ENCODE measurements at regions not wholly inside any gene's neighbourhood (a gene's known extent, or its start where the extent isn't known, plus 50 kb on each side); places are given as distances from the start of the nearest gene placed in this dataset.

DNA sequence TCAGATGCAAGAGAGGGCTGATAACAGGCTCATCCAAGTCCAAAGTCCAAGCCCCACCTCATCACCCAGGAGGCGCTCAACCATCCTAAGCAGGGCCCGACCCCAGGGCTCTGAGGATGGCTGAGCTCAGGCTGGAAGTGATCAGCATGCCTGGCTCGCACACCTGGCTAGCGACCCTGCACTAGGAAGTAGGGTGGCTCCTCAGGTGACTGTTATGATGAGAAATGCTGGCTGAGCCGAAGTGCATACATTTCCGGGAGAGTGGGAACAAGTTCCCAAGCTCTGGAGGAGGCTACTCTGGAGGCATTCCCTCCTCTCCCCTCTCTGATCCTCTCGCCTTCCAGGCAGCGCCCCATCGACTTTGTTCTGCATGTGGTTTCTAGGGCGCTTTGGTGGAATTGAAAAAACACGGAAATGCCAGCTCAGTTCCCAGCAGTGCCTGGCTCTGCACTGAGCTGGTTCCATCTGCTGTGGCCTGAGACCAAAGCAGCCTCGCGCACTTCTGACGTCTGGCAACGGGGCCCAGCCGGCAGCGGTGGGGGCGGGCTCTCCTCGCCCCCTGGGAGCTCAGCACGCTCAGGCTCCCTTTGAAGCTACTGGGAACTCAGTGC lies 130.3 kb downstream of the IRF8 start:
- Histone ChIP-seq H3K9me3 (peaks cover 5% of the 10 kb centered on the region), H3K4me3 (no peak overlapping the region), H3K27ac (no peak overlapping the region), H3K4me1 (ENCODE audit: control insufficient read depth in 1 of 2, low read depth in 2 of 2) (no peaks in the 10 kb centered on the region), H3K27me3 (replicated peaks; ENCODE audit: insufficient read depth) (no peaks in the 10 kb centered on the region), H3K36me3 (no peaks in the 10 kb centered on the region)
- ATAC-seq (ENCODE audit: insufficient number of reproducible peaks, low FRiP score, low read depth) (no peak), DNase-seq (ENCODE audit: low spot score) (no peak)
- TF ChIP-seq, protein P1, sequence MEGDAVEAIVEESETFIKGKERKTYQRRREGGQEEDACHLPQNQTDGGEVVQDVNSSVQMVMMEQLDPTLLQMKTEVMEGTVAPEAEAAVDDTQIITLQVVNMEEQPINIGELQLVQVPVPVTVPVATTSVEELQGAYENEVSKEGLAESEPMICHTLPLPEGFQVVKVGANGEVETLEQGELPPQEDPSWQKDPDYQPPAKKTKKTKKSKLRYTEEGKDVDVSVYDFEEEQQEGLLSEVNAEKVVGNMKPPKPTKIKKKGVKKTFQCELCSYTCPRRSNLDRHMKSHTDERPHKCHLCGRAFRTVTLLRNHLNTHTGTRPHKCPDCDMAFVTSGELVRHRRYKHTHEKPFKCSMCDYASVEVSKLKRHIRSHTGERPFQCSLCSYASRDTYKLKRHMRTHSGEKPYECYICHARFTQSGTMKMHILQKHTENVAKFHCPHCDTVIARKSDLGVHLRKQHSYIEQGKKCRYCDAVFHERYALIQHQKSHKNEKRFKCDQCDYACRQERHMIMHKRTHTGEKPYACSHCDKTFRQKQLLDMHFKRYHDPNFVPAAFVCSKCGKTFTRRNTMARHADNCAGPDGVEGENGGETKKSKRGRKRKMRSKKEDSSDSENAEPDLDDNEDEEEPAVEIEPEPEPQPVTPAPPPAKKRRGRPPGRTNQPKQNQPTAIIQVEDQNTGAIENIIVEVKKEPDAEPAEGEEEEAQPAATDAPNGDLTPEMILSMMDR (IDR thresholded peaks at IDR 0.05) = no peak

DNA sequence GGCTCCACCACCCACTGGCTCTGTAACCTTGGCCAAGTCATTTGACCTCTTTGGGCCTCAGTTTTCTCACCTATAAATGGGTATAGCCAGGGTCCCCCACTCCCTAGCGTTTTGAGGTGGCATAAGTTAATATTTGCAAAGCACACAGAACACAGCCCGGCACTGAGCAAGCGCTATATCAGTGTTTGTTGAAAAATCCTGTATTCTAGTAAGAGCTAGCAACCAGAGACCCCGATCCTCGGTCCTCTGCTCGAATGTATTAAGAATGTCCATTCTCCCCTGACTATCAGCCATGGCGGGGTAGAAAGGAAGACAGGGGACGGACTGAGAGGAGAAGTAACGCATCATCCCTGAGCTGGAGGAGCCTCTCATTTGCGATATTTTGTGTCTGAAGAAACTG lies 131.2 kb downstream of the IRF8 start:
- Histone ChIP-seq H3K36me3 (no peaks in the 10 kb centered on the region), H3K4me1 (ENCODE audit: control insufficient read depth in 1 of 2, low read depth in 2 of 2) (no peaks in the 10 kb centered on the region), H3K27ac (no peak overlapping the region), H3K27me3 (replicated peaks; ENCODE audit: insufficient read depth) (no peaks in the 10 kb centered on the region), H3K4me3 (no peak overlapping the region), H3K9me3 (no peaks in the 10 kb centered on the region)
- TF ChIP-seq, protein P1 (IDR thresholded peaks at IDR 0.05) = no peak
- DNase-seq (ENCODE audit: low spot score) (no peak), ATAC-seq (ENCODE audit: insufficient number of reproducible peaks, low FRiP score, low read depth) (no peak)

DNA sequence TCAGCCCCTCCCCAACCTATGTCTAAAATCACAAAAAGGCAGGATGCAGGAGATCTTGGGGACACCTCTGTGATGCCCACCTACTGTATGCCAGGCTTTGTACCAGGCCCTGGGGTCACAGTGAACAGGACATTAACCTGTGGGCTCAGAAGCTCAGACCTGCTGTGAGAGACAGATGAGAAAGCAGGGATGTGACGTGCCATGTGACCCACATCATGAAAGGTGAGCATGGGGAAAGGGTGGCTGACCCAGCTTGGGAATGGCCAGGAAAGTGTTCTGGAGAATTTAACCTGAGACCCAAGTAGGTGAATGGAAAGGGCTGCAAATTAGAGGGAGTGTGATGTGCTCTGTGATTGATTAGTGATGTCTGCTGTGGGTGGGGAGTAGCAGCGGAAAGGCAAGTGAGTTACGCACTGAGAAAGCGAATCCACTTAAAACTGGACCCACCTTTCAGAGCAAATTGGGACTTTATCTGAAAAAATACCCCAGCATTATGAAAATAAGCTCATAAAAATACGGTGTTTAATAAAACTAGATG lies 132.2 kb downstream of the IRF8 start:
- no peak for ATAC-seq (ENCODE audit: insufficient number of reproducible peaks, low FRiP score, low read depth)
- Histone ChIP-seq H3K27ac (no peak overlapping the region), H3K36me3 (no peaks in the 10 kb centered on the region), H3K4me1 (ENCODE audit: control insufficient read depth in 1 of 2, low read depth in 2 of 2) (no peaks in the 10 kb centered on the region), H3K4me3 (no peak overlapping the region), H3K9me3 (no peaks in the 10 kb centered on the region), H3K27me3 (replicated peaks; ENCODE audit: insufficient read depth) (no peaks in the 10 kb centered on the region)
- TF ChIP-seq, protein P1 (IDR thresholded peaks at IDR 0.05) = no peak
- DNase-seq (ENCODE audit: low spot score) = no peak

DNA sequence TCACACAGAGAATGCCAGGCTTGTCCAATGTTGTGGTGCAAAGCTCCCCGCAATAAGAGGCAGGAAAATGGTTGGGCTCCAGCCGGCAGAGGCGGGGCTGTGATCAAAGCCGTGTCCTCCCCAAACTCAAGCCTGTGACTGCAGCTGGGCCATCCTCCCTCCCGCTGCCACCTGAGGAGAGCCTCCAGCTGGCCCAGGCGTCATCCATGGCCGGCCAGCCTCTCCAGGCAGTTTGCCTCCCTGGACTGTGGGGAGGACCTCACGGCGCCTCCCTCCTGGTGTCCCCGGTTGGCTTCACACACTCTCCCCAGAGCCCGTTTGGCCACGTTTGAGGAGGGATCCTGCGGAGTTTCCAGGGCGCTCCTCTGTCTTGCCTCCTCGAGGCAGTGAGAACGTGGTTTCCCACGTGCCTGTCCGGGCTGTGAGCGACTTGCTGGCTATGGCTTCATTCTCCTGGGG lies 134.1 kb downstream of the IRF8 start:
- ATAC-seq (ENCODE audit: insufficient number of reproducible peaks, low FRiP score, low read depth) = no peak
- H3K4me1 ChIP-seq (ENCODE audit: control insufficient read depth in 1 of 2, low read depth in 2 of 2) = no peaks in the 10 kb centered on the region
- no peaks in the 10 kb centered on the region for H3K27me3 ChIP-seq (replicated peaks; ENCODE audit: insufficient read depth)
- no peaks in the 10 kb centered on the region for H3K36me3 ChIP-seq
- TF ChIP-seq, protein P1 (IDR thresholded peaks at IDR 0.05) = no peak
- DNase-seq (ENCODE audit: low spot score) = no peak
- H3K27ac ChIP-seq = no peak overlapping the region
- H3K9me3 ChIP-seq = no peaks in the 10 kb centered on the region
- H3K4me3 ChIP-seq = no peak overlapping the region

DNA sequence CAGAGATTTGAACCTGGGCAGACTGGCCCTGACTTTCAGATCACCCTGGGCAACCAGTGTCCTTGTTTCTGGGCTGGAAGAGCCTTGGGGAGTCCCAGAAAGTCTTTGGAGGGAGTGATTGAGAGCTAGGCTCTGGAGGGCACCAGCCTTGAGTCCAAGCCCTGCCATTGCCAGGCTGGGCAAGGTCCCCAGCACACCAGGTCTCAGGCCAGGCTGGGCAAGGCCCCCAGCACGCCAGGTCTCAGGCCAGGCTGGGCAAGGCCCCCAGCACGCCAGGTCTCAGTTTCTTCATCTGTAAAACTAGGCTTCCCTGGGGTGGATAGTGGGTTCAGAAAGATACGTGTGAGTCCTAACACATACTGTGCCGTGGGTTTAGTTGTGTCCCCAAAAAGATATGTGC lies 135.0 kb downstream of the IRF8 start:
- no peaks in the 10 kb centered on the region for H3K36me3 ChIP-seq
- ATAC-seq (ENCODE audit: insufficient number of reproducible peaks, low FRiP score, low read depth) (no peak), DNase-seq (ENCODE audit: low spot score) (no peak)
- no peaks in the 10 kb centered on the region for H3K27me3 ChIP-seq (replicated peaks; ENCODE audit: insufficient read depth)
- H3K4me3 ChIP-seq = no peak overlapping the region
- H3K27ac ChIP-seq = no peak overlapping the region
- no peaks in the 10 kb centered on the region for H3K9me3 ChIP-seq
- TF ChIP-seq, protein P1 (IDR thresholded peaks at IDR 0.05) = no peak
- no peaks in the 10 kb centered on the region for H3K4me1 ChIP-seq (ENCODE audit: control insufficient read depth in 1 of 2, low read depth in 2 of 2)
